ENCODE measurements at regions not wholly inside any gene's neighbourhood (a gene's known extent, or its start where the extent isn't known, plus 50 kb on each side); places are given as distances from the start of the nearest gene placed in this dataset.

- TF ChIP-seq CTCF (IDR thresholded peaks at IDR 0.05) (no peak), POLR2A (IDR thresholded peaks at IDR 0.05) (no peak)
Observed at GRCh38 chrX:28225513-28225912, 244.3 kb upstream of the DCAF8L1 start.
